ENCODE measurements at regions not wholly inside any gene's neighbourhood (a gene's known extent, or its start where the extent isn't known, plus 50 kb on each side); places are given as distances from the start of the nearest gene placed in this dataset.
"Not testable (repeated sequence)": the region's sequence is repeated elsewhere in the genome, so short reads cannot be mapped to it uniquely, and the experiment has no call there.

DNA sequence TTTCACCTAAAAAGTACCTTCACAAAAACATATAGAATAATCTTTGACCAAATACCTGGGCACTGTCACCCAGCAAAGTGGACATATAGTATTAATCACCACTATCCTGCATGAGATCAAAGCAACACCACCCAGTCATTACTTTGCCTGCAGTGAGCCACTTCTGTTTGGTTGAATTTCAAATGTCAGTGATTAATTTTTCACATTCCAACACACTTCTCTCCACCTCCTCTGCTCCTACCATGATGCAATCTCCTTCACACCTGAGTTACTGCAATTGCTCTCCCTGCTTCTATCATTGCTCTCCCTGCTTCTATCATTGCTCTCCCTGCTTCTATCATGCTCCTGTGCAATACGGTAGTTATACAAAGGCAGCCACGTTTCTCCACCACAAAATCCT is 106.1 kb upstream of the NETO1 start:
- H3K4me1 Mint-ChIP-seq = no peaks in the 10 kb centered on the region
- H3K27me3 Mint-ChIP-seq (ENCODE audit: low read depth) = no peaks in the 10 kb centered on the region
- DNase-seq (ENCODE audit: low spot score in 2 of 2, unreplicated experiment in 2 of 2) = no peak
- peaks cover 19% of the 10 kb centered on the region for H3K9me3 Mint-ChIP-seq
- H3K36me3 Mint-ChIP-seq = no peaks in the 10 kb centered on the region
- no peak overlapping the region for H3K27ac Mint-ChIP-seq
- TF ChIP-seq CTCF (IDR thresholded peaks at IDR 0.05; ENCODE audit: unreplicated experiment) = no peak
- no peak overlapping the region for H3K4me3 Mint-ChIP-seq

DNA sequence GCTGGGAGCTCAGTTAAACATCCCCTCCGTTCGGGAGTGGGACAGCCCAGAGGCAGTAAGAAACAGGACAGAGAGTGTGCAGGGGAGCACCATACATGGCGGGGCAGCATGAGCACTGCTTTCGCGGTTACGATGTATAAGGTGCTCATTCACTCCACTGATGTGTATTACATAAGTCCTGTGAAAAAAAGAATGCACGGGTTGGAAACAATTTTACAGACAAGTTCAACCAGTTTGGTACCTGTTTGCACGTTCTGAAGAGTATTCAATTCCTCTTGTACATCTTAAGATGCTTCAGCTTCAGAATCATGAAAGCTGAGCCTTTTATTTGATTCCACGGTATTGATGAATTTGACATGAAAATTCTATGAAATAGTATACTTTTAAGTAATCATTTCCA is 97.8 kb upstream of the NETO1 start:
- no peak for TF ChIP-seq CTCF (IDR thresholded peaks at IDR 0.05; ENCODE audit: unreplicated experiment)
- DNase-seq (ENCODE audit: low spot score in 2 of 2, unreplicated experiment in 2 of 2) = no peak
- Mint-ChIP-seq H3K36me3 (no peaks in the 10 kb centered on the region), H3K9me3 (peaks cover 23% of the 10 kb centered on the region), H3K27ac (no peak overlapping the region), H3K27me3 (ENCODE audit: low read depth) (no peaks in the 10 kb centered on the region), H3K4me1 (no peaks in the 10 kb centered on the region), H3K4me3 (no peak overlapping the region)

DNA sequence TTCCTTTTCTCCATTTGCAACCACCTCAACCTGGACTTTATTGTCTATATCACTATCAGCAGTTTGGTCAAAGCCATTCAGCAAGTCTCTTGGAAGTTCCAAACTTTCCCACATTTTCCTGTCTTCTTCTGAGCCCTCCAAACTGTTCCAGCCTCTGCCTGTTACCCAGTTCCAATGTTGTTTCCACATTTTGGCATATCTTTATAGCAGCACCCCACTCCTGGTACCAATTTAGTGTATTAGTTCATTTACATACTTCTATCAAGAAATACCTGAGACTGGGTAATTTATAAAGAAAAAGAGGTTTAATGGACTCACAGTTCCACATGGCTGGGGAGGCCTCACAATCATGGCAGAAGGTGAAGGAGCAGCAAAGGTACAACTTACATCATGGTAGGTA is 90.4 kb upstream of the NETO1 start:
- not testable (repeated sequence) for H3K4me1 Mint-ChIP-seq; DNase-seq (ENCODE audit: low spot score in 2 of 2, unreplicated experiment in 2 of 2); H3K27ac Mint-ChIP-seq; H3K36me3 Mint-ChIP-seq; H3K4me3 Mint-ChIP-seq; H3K27me3 Mint-ChIP-seq (ENCODE audit: low read depth)
- H3K9me3 Mint-ChIP-seq = peaks cover 45% of the 10 kb centered on the region

GRCh38 chr18:72948439-72948838 is 80.7 kb upstream of the NETO1 start:
- H3K9me3 Mint-ChIP-seq = no peaks in the 10 kb centered on the region
- H3K36me3 Mint-ChIP-seq = no peaks in the 10 kb centered on the region
- TF ChIP-seq CTCF (IDR thresholded peaks at IDR 0.05; ENCODE audit: unreplicated experiment) = no peak
- no peak overlapping the region for H3K4me3 Mint-ChIP-seq
- DNase-seq (ENCODE audit: low spot score in 2 of 2, unreplicated experiment in 2 of 2) = no peak
- no peak overlapping the region for H3K27ac Mint-ChIP-seq
- H3K4me1 Mint-ChIP-seq = no peaks in the 10 kb centered on the region
- H3K27me3 Mint-ChIP-seq (ENCODE audit: low read depth) = no peaks in the 10 kb centered on the region

DNA sequence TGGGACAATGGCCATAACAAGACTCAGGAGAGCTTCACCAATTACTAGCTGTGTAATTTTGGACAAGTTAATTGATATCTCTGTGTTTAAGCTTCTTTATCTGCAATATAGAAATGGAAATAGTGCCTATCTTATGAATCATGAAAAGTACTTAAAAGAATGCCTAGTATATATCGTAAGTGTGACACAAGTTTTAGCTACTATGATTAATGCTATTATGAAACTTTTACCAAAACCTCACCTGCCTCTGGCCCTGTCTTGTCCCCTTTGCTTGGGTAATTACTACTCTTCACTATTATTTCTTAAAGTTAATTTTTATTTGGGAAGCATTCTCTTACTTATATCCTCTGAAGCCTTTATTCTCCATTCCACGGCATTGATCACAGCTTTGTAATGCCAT is 75.0 kb upstream of the NETO1 start:
- H3K27me3 Mint-ChIP-seq (ENCODE audit: low read depth) = peaks cover 9% of the 10 kb centered on the region
- H3K36me3 Mint-ChIP-seq = no peaks in the 10 kb centered on the region
- no peaks in the 10 kb centered on the region for H3K9me3 Mint-ChIP-seq
- H3K27ac Mint-ChIP-seq = no peak overlapping the region
- no peak overlapping the region for H3K4me3 Mint-ChIP-seq
- TF ChIP-seq CTCF (IDR thresholded peaks at IDR 0.05; ENCODE audit: unreplicated experiment) = no peak
- no peak for DNase-seq (ENCODE audit: low spot score in 2 of 2, unreplicated experiment in 2 of 2)
- H3K4me1 Mint-ChIP-seq = no peaks in the 10 kb centered on the region

GRCh38 chr18:72940986-72941385 is 73.2 kb upstream of the NETO1 start:
- TF ChIP-seq CTCF (IDR thresholded peaks at IDR 0.05; ENCODE audit: unreplicated experiment) = no peak
- Mint-ChIP-seq H3K36me3 (no peaks in the 10 kb centered on the region), H3K4me3 (no peak overlapping the region), H3K4me1 (no peaks in the 10 kb centered on the region), H3K27me3 (ENCODE audit: low read depth) (peaks cover 9% of the 10 kb centered on the region), H3K27ac (no peak overlapping the region), H3K9me3 (no peaks in the 10 kb centered on the region)
- no peak for DNase-seq (ENCODE audit: low spot score in 2 of 2, unreplicated experiment in 2 of 2)
